Gastrocnemius medialis (tissue), 4 donors: ENCODE measurements at regions not wholly inside any gene's neighbourhood (a gene's known extent, or its start where the extent isn't known, plus 50 kb on each side); places are given as distances from the start of the nearest gene placed in this dataset.

Experiments
- CTCF ChIP-seq, 5 experiments: fragments of 450-650 bp in 3 of 5; fragments of 200-600 bp in 2 of 5; sonication (generic) in 2 of 5; IDR thresholded peaks in 4 of 5; conservative IDR thresholded peaks in 1 of 5; 1 replicate in 4 of 5; 2 replicates in 1 of 5; pipeline ENCODE4 v1.5.1; 2016 to 2019; ENCODE audit warnings: antibody characterized with exemption in 5 of 5, mild to moderate bottlenecking in 3 of 5, moderate library complexity in 3 of 5
- POLR2A ChIP-seq, 2 donors: fragments of 450-650 bp; IDR thresholded peaks; one replicate each; pipeline ENCODE4 v1.6.1; 2017; ENCODE audit warnings: antibody characterized with exemption in 2 of 2, mild to moderate bottlenecking in 2 of 2, moderate library complexity in 2 of 2

GRCh38 chr13:80955501-80955900 lies 614.6 kb upstream of the SPRY2 start:
- TF ChIP-seq POLR2A (IDR thresholded peaks at IDR 0.05) (no peak), CTCF (IDR thresholded peaks at IDR 0.05 in 4 of 5, conservative IDR thresholded peaks at IDR 0.05 in 1 of 5) (no peak)
